Activated naive CD8-positive, alpha-beta T cell (primary cell): ENCODE measurements at regions not wholly inside any gene's neighbourhood (a gene's known extent, or its start where the extent isn't known, plus 50 kb on each side); places are given as distances from the start of the nearest gene placed in this dataset.

ENCODE experiments used
- H3K27ac Mint-ChIP-seq: one replicate; pipeline ENCODE4 v1.8.0; 2021; ENCODE audit warnings: mixed read lengths
- H3K27me3 Mint-ChIP-seq: one replicate; pipeline ENCODE4 v1.8.0; 2021; ENCODE audit warnings: mixed read lengths
- H3K36me3 Mint-ChIP-seq: one replicate; pipeline ENCODE4 v1.8.0; 2021; ENCODE audit warnings: mixed read lengths
- H3K4me1 Mint-ChIP-seq: one replicate; pipeline ENCODE4 v1.8.0; 2021; ENCODE audit warnings: low read depth, mixed read lengths
- H3K4me3 Mint-ChIP-seq: one replicate; pipeline ENCODE4 v1.8.0; 2021; ENCODE audit warnings: mild to moderate bottlenecking, mixed read lengths
- H3K9me3 Mint-ChIP-seq: one replicate; pipeline ENCODE4 v1.8.0; 2021; ENCODE audit warnings: low read depth, mixed read lengths

DNA sequence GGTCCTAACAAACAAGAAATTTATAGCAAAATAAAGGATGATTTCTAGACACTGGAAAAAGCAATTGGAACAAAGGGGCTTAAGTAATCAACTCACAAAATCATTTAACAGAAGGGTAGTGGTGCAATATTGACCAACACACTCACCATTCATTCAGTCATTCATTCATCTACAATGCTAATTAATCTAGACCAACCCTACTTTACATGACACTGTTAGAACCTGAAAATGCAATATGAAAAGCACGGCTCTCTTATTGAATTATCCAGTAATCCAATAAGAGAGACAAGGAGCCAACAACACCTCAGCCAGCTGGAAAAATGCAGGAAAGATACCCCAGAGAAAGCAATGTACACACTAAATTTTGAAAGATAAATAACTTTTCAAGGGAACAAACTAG, 310.8 kb upstream of the NR5A2 start:
- H3K9me3 Mint-ChIP-seq = peaks cover 3% of the 10 kb centered on the region
- H3K4me1 Mint-ChIP-seq = no peaks in the 10 kb centered on the region
- H3K36me3 Mint-ChIP-seq = no peaks in the 10 kb centered on the region
- H3K4me3 Mint-ChIP-seq = no peak overlapping the region
- no peak overlapping the region for H3K27ac Mint-ChIP-seq
- H3K27me3 Mint-ChIP-seq = peaks cover 2% of the 10 kb centered on the region

GRCh38 chr1:199719156-199719842, 308.2 kb upstream of the NR5A2 start:
- Mint-ChIP-seq H3K4me1 (no peaks in the 10 kb centered on the region), H3K9me3 (no peaks in the 10 kb centered on the region), H3K27me3 (peaks cover 2% of the 10 kb centered on the region), H3K4me3 (no peak overlapping the region), H3K27ac (no peak overlapping the region), H3K36me3 (no peaks in the 10 kb centered on the region)

GRCh38 chr1:199720496-199720895, 307.0 kb upstream of the NR5A2 start:
- Mint-ChIP-seq H3K36me3 (no peaks in the 10 kb centered on the region), H3K4me3 (no peak overlapping the region), H3K9me3 (no peaks in the 10 kb centered on the region), H3K27me3 (peaks cover 2% of the 10 kb centered on the region), H3K27ac (no peak overlapping the region), H3K4me1 (no peaks in the 10 kb centered on the region)

GRCh38 chr1:199721001-199721400, 306.5 kb upstream of the NR5A2 start:
- Mint-ChIP-seq H3K27me3 (peaks cover 5% of the 10 kb centered on the region), H3K36me3 (no peaks in the 10 kb centered on the region), H3K27ac (no peak overlapping the region), H3K4me3 (no peak overlapping the region), H3K4me1 (no peaks in the 10 kb centered on the region), H3K9me3 (no peaks in the 10 kb centered on the region)

GRCh38 chr1:199723250-199723956, 304.1 kb upstream of the NR5A2 start:
- Mint-ChIP-seq H3K4me3 (no peak overlapping the region), H3K4me1 (no peaks in the 10 kb centered on the region), H3K27me3 (peaks cover 9% of the 10 kb centered on the region), H3K36me3 (no peaks in the 10 kb centered on the region), H3K9me3 (no peaks in the 10 kb centered on the region), H3K27ac (no peak overlapping the region)

DNA sequence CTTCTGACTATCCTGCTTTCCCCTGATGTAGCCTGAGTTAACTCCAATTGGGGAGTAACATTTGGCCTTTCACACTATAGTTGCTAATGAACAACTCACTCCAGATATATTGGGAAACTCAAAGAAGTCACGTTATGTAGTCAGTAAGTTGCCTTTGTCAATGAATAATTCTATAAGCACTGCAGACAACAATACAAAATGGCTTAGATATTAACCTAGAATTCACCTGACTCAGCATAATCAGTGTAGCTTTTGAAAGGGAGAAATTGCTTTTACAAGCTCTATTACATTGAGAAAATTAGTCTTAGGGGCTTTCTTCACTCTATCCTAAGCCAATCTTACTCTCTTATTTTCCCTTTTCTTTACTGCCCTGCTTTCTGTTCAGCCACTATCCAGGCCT, 303.5 kb upstream of the NR5A2 start:
- Mint-ChIP-seq H3K4me3 (no peak overlapping the region), H3K4me1 (no peaks in the 10 kb centered on the region), H3K36me3 (no peaks in the 10 kb centered on the region), H3K27me3 (peaks cover 9% of the 10 kb centered on the region), H3K9me3 (no peaks in the 10 kb centered on the region), H3K27ac (no peak overlapping the region)

DNA sequence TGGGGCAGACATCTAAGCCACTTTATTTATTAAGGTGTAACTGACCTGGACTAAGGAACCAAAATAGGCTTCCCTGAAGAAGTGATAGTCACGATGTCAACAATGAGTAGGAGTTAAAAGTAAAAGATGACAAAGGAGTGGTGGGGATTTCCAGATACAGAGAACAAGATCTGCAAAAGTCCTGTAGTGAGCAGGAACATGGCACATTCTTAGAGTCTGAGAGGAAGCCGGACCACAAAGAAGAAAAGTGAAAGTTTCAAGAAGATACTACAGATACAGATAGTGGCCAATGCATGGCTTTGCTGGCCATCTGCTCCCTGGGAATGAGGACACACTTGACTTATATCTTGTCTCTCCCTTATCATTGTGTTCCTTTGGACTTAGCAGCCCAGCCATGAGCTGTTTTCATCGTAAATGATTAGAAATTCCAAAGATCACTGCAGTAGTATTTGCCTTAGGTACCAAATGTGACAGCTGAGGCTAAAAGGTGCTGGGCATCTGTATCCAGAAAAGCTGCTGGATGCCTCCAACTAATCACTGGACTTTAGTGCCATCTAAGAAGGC, 302.4 kb upstream of the NR5A2 start:
- peaks cover 10% of the 10 kb centered on the region for H3K27me3 Mint-ChIP-seq
- H3K9me3 Mint-ChIP-seq = no peaks in the 10 kb centered on the region
- H3K4me1 Mint-ChIP-seq = no peaks in the 10 kb centered on the region
- no peak overlapping the region for H3K4me3 Mint-ChIP-seq
- no peak overlapping the region for H3K27ac Mint-ChIP-seq
- no peaks in the 10 kb centered on the region for H3K36me3 Mint-ChIP-seq

DNA sequence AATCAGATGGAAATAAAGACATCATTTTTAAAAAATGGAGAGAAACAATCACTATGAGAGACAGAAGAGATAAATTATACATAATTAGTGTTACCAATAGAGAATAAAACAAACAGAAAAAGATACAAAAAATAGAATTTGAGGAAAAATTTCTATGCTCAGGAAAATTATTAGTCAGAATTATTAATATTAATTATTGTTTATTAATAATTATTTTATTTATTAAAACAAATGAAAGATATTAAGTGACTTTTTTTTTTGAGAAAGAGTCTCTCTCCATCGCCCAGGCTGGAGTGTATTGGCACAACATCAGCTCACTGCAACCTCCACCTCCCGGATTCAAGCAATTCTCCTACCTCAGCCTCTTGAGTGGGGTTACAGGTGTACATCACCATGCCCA, 299.8 kb upstream of the NR5A2 start:
- Mint-ChIP-seq H3K36me3 (no peaks in the 10 kb centered on the region), H3K4me1 (no peaks in the 10 kb centered on the region), H3K27ac (no peak overlapping the region), H3K27me3 (peaks cover 10% of the 10 kb centered on the region), H3K4me3 (no peak overlapping the region), H3K9me3 (no peaks in the 10 kb centered on the region)

DNA sequence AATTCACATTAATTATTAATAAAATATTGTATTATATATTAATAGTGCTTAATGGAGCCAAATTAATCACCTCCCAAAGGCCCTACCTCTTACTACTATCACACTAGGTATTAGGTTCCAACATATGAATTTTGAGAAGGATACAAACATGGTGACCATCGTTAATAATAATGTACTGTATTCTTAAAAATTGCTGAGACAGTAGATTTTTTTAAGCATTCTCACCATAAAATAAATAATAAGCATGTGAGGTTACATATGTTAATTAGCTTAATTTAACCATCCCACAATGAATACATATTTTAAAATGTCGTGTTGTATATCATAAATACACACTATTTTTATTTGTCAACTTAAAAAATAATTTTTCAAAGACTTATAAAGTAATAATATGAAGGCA, 299.2 kb upstream of the NR5A2 start:
- Mint-ChIP-seq H3K4me3 (no peak overlapping the region), H3K9me3 (no peaks in the 10 kb centered on the region), H3K27me3 (peaks cover 10% of the 10 kb centered on the region), H3K36me3 (no peaks in the 10 kb centered on the region), H3K4me1 (no peaks in the 10 kb centered on the region), H3K27ac (no peak overlapping the region)

DNA sequence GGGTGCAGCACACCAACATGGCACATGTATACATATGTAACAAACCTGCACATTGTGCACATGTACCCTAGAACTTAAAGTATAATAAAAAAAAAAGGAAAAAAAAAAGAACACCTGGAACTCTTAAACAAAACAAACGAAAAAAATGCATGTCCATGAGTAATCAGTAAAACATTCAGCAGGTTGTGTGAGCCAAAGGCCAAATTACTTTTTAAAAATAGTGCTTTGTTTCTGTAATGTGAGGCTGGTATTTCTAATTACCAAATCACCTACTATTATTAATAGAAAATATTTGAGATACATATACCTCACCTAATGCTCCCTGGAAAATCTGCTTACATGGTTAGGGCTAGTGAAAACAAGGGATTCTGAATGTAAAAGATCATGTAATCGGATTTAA, 294.4 kb upstream of the NR5A2 start:
- H3K4me3 Mint-ChIP-seq = no peak overlapping the region
- H3K9me3 Mint-ChIP-seq = no peaks in the 10 kb centered on the region
- no peak overlapping the region for H3K27ac Mint-ChIP-seq
- no peaks in the 10 kb centered on the region for H3K36me3 Mint-ChIP-seq
- H3K4me1 Mint-ChIP-seq = no peaks in the 10 kb centered on the region
- peaks cover 1% of the 10 kb centered on the region for H3K27me3 Mint-ChIP-seq

GRCh38 chr1:199734186-199734585, 293.3 kb upstream of the NR5A2 start:
- Mint-ChIP-seq H3K9me3 (no peaks in the 10 kb centered on the region), H3K27ac (no peak overlapping the region), H3K4me1 (no peaks in the 10 kb centered on the region), H3K27me3 (peaks cover under 1% of the 10 kb centered on the region), H3K4me3 (no peak overlapping the region), H3K36me3 (no peaks in the 10 kb centered on the region)

- Mint-ChIP-seq H3K27ac (no peak overlapping the region), H3K4me3 (no peak overlapping the region), H3K36me3 (no peaks in the 10 kb centered on the region), H3K9me3 (no peaks in the 10 kb centered on the region), H3K4me1 (no peaks in the 10 kb centered on the region), H3K27me3 (no peaks in the 10 kb centered on the region)
Observed at GRCh38 chr1:199735660-199736059, 291.9 kb upstream of the NR5A2 start.

- Mint-ChIP-seq H3K36me3 (no peaks in the 10 kb centered on the region), H3K27me3 (no peaks in the 10 kb centered on the region), H3K9me3 (no peaks in the 10 kb centered on the region), H3K27ac (no peak overlapping the region), H3K4me1 (no peaks in the 10 kb centered on the region), H3K4me3 (no peak overlapping the region)
Observed at GRCh38 chr1:199736646-199737045, 290.9 kb upstream of the NR5A2 start.

GRCh38 chr1:199741586-199741985, 285.9 kb upstream of the NR5A2 start:
- Mint-ChIP-seq H3K4me1 (no peaks in the 10 kb centered on the region), H3K36me3 (no peaks in the 10 kb centered on the region), H3K4me3 (no peak overlapping the region), H3K27me3 (no peaks in the 10 kb centered on the region), H3K9me3 (no peaks in the 10 kb centered on the region), H3K27ac (no peak overlapping the region)

DNA sequence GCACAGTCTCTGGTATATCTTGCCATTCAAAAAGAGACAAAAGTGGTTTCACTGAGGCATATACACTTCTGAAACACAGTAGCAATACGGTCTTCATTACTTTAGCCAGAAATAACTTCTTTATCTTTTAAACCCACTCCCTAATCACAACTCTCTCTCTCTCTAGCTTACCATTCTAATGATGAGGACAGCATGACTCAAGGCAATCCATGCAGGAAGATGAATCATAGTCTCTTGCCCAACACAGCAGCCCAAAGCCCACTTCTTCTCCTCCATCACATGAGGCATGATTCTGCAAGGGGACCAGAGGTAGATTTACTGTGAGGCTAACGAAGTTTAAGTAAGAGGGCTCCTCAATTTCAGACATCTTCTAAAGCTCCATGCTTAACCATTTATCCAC, 285.0 kb upstream of the NR5A2 start:
- Mint-ChIP-seq H3K4me3 (no peak overlapping the region), H3K27me3 (peaks cover 2% of the 10 kb centered on the region), H3K36me3 (no peaks in the 10 kb centered on the region), H3K27ac (no peak overlapping the region), H3K4me1 (no peaks in the 10 kb centered on the region), H3K9me3 (no peaks in the 10 kb centered on the region)

GRCh38 chr1:199743227-199743626, 284.3 kb upstream of the NR5A2 start:
- H3K4me3 Mint-ChIP-seq = no peak overlapping the region
- no peaks in the 10 kb centered on the region for H3K9me3 Mint-ChIP-seq
- H3K27ac Mint-ChIP-seq = no peak overlapping the region
- no peaks in the 10 kb centered on the region for H3K4me1 Mint-ChIP-seq
- H3K36me3 Mint-ChIP-seq = no peaks in the 10 kb centered on the region
- H3K27me3 Mint-ChIP-seq = peaks cover 2% of the 10 kb centered on the region
